GM12892 (cell line): ENCODE measurements at regions not wholly inside any gene's neighbourhood (a gene's known extent, or its start where the extent isn't known, plus 50 kb on each side); places are given as distances from the start of the nearest gene placed in this dataset.

Experiments used
- POLR2A ChIP-seq: IDR thresholded peaks from 2 replicates; pipeline ENCODE4 v1.6.1; 2011; ENCODE audit warnings: low read depth, low read length, control low read depth
- POLR2AphosphoS5 ChIP-seq: IDR thresholded peaks from 2 replicates; pipeline ENCODE4 v1.6.1; 2011; ENCODE audit warnings: low read depth, low read length, control low read depth
- TAF1 ChIP-seq: IDR thresholded peaks from 2 replicates; pipeline ENCODE4 v1.6.1; 2011; ENCODE audit warnings: low read depth, mild to moderate bottlenecking, control low read depth, low read length, borderline replicate concordance

DNA sequence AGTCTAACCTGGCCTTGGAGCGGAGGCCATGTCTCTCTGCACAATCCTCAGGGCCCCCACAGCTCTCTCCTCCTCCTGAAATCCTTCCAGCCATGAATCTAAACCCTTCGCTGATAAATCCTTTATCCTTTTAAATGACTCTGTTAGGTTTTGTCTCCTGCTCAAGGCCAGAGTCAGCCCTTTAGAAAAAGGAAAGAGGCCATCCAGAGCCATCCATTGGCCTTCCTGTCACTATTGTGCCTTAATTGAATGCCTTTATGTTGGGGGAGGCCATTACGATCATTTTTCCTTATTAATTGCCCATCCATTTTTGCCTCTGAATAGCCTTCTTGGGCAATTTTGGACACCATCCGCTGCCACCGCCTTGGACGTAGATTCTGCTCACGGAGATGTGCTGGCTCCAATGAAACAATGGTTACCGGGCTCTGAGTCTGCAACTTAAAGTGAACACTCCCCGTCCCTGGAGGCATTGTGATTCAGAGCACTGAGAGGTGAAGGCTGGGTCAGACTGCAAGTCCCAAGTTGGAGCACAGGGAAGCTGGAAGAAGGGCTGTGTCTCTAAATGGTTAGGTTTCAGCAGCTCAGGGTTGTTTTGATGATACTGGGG lies 213.0 kb upstream of the E2F8 start:
- TF ChIP-seq TAF1 = no peak
- no peak for TF ChIP-seq POLR2AphosphoS5
- TF ChIP-seq POLR2A = no peak
